ENCODE measurements at regions not wholly inside any gene's neighbourhood (a gene's known extent, or its start where the extent isn't known, plus 50 kb on each side); places are given as distances from the start of the nearest gene placed in this dataset.

- TF ChIP-seq POLR2A (IDR thresholded peaks at IDR 0.05) (no peak), CTCF (IDR thresholded peaks at IDR 0.05) (no peak)
Measured at GRCh38 chr4:126271292-126271691, 956.5 kb downstream of the FAT4 start.
